ENCODE measurements at regions not wholly inside any gene's neighbourhood (a gene's known extent, or its start where the extent isn't known, plus 50 kb on each side); places are given as distances from the start of the nearest gene placed in this dataset.

GRCh38 chr5:158179271-158179670 lies 320.3 kb upstream of the CLINT1 start:
- TF ChIP-seq CTCF (IDR thresholded peaks at IDR 0.05; ENCODE audit: low read length): no peak
- TF ChIP-seq EZH2 (optimal IDR thresholded peaks at IDR 0.05; ENCODE audit: low read depth, low read length): no peak
- no peak for TF ChIP-seq EZH2phosphoT487 (IDR thresholded peaks at IDR 0.05; ENCODE audit: low read length)

Data from MM.1S (cell line).